Activated CD8-positive, alpha-beta memory T cell treated with anti-CD3 and anti-CD28 coated beads for 24 hours (primary cell): ENCODE measurements at regions not wholly inside any gene's neighbourhood (a gene's known extent, or its start where the extent isn't known, plus 50 kb on each side); places are given as distances from the start of the nearest gene placed in this dataset.
"Not testable (repeated sequence)": the region's sequence is repeated elsewhere in the genome, so short reads cannot be mapped to it uniquely, and the experiment has no call there.

Source experiments
- DNase-seq: peaks from one replicate; pipeline ENCODE4 v3.0.0-alpha.2; 2020

DNA sequence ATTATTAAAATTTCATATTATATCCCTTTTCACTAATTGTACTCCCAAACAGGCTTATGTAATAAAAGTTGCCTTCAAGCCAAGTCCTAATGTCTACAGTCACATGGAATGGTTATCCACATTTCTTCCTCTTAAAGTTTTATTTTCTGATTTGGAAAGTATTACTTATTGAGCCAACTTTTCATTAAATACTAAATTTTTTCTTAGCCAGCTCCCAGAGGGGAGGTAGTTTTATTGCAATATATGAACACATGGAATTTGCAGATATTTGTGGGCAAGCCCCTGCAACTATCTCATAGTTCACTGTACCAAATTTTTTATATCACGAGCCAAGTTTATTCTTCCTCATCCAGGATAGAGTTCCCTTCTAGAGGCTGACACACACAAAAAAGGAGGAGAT, 332.8 kb upstream of the PTGER4 start:
- no peak for DNase-seq

GRCh38 chr5:40338434-40338833, 341.3 kb upstream of the PTGER4 start:
- DNase-seq: not testable (repeated sequence)

GRCh38 chr5:40334242-40334635, 345.5 kb upstream of the PTGER4 start:
- no peak for DNase-seq

DNA sequence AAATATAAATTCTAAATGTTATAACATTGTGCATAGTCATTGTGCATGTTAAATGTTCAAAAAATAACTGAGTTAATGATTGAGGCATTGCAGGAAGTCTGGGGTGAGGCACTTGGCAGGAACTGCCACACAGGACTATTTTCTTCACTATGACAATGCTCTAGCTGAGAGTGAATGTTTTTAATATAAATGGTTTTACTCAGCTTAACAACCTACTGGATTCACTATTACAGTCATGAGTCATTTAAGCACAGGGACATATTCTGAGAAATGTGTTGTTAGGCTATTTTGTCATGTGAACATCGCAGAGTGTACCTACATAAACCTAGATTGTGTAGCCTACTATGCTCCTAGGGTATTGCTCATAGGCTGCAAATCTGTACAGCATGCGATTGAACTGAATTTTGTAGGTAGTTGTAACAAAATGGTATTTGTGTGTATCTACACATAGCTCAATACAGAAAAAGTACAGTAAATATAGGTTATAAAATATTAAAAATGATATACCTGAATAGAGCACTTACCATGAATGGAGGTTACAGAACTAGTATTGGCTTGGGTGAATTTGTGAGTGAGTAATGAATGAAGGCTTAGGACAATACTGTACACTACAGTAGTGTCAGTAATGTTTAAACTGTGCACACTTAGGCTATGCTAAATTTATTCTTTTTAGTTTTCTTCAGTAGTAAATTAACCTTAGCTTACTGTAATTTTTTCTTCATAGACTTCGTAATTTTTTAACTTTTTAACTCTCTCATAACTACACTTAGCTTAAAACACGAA, 346.1 kb upstream of the PTGER4 start:
- no peak for DNase-seq

GRCh38 chr5:40332970-40333369, 346.7 kb upstream of the PTGER4 start:
- DNase-seq: no peak

DNA sequence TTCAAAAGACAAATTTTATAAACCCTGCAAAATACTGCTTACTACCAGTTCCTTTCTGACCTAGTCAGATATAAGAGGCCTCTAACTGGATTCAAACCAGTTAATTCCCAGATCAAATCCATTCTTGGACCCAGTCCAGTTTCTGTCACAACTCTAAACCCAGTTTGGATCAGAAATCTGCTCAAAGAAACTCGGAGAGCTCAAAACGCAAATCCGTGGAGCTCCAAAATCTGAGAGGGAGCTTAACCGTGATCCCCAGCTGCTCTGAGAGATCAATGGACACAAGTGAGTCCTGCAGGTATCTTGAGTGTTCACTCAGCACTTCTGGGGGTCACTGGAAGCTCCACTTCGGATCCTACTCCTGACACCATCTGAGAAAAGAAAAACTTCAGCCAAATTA, 348.1 kb upstream of the PTGER4 start:
- no peak for DNase-seq

GRCh38 chr5:40321514-40321913, 358.2 kb upstream of the PTGER4 start:
- no peak for DNase-seq

GRCh38 chr5:40318395-40318794, 361.3 kb upstream of the PTGER4 start:
- DNase-seq: no peak

GRCh38 chr5:40317023-40317422, 362.7 kb upstream of the PTGER4 start:
- no peak for DNase-seq

GRCh38 chr5:40315126-40315525, 364.6 kb upstream of the PTGER4 start:
- DNase-seq: no peak

- DNase-seq: no peak
Observed at GRCh38 chr5:40314275-40314674, 365.4 kb upstream of the PTGER4 start.

DNA sequence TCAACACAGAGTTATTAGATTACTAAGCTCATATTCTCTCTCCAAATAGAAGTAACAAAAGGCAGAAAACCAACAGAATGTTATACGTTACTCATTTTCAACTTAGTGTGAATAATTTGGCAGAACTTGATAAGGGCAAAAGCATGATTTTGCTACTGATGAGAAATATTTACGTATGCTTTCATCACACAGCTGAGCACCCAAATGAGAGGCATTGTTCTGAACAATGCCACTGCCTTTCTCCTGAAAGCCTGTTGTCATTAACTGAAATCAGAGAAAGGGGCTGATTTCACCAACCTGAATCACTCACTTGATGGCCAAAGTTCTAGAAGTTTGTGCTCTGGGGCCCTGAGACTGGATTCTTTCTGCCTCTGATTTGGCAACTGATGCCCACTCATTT, 367.5 kb upstream of the PTGER4 start:
- no peak for DNase-seq

- no peak for DNase-seq
Observed at GRCh38 chr5:40309851-40310250, 369.9 kb upstream of the PTGER4 start.

DNA sequence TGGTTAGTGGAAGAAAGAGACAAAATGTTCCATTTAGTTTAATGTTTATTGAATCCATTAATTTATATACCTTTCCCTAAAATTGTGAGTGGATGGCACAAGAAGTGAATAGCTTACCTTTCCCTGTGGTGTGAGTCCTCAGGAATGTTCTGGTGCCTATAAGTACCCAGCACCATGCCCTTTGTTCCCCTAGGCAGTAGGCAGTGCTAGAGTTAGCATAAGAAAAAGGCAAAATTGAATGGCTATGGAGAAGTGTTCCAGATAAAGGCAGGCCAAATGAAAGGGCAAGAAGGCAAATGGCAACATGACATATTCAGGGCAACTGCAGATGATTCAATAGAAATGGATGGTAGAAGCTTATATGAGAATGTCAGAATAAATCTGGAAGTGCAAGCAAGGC, 370.8 kb upstream of the PTGER4 start:
- no peak for DNase-seq

- no peak for DNase-seq
Observed at GRCh38 chr5:40307920-40308319, 371.8 kb upstream of the PTGER4 start.

DNA sequence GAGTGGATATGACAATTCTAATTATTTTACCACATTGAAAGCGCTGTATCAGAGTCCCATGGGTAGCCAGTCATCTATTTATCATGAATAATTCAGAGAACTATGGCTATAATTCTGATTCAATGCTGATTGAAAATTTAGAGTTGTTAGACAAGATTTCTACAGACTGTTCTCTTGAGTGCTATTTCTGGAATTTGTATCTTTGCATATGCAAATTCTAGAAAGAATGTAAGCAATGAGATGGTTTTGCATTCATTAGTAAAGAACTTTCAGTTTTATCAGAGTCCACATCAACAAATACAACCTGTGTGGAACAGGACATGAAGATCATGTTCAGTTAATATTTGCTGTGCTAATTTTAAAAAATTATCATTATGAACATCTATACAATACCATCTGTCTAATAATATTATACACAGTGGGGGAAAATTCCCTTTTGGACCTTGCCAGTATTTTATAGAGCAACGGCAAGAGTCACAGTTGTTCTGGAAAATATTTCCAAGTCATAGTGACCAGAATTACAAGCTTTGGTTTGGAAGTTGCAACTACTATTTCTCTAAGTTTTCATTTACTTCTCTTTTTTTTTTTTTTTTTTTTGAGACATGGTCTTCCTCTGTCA, 372.7 kb upstream of the PTGER4 start:
- DNase-seq: no peak

GRCh38 chr5:40292006-40292405, 387.7 kb upstream of the PTGER4 start:
- DNase-seq: no peak

DNA sequence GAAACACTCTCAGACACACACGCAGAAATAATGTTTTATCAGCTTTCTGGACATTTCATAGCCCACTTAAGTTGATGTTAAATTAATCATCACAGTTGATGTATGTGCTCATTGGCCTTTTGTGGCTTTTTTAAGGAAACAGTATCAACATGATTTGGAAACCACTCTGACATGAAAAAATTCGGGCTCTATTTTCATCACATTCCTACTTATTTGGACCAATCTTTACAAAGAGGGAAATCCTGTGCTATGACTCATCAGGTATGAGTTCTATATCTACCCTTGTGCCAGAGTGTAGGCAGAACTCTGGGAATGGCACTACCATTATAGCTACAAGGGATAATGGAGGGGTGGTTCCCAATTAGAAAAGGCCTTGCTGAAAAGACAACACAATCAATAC, 388.4 kb upstream of the PTGER4 start:
- no peak for DNase-seq

- no peak for DNase-seq
Observed at GRCh38 chr5:40288800-40289485, 390.8 kb upstream of the PTGER4 start.

GRCh38 chr5:40284863-40285262, 394.9 kb upstream of the PTGER4 start:
- no peak for DNase-seq

- no peak for DNase-seq
Observed at GRCh38 chr5:40278881-40279280, 400.8 kb upstream of the PTGER4 start.

DNA sequence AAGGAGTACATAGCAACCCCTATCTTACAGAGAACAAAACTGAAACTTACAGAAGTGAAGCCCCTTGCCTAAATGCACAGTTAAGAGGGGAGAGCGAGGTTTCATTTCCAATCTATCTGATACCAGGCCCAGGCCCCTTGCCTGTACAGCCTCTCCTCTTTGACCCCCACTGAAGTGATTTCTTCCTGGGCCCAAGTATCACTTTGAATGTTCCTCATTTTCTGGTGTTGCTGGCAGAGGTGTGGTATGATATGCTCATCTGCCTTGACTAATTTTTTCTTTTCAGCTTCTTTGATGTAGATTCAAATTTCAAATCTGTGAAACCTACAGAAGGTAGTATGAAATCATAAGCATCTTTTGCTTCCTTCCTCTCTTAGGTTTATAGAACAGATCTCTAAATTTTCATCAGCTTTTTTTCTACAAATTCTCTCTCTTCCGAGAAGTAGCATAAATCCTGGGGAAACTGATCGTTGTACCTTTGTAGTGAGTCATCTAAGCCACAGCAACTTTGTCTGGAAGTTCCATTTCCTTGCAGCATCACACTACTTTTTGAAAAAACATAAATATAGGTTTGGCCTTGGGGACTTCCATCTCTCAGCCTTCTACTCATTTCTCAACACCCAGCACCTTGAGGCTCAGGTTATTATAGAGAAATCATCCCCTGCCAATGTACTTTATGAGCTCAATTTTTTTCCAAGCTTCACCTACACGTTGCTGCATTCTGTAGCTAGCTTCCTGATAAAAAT, 402.4 kb upstream of the PTGER4 start:
- DNase-seq: peak; percentile 71

GRCh38 chr5:40276426-40277102, 403.2 kb upstream of the PTGER4 start:
- no peak for DNase-seq
